Gastrocnemius medialis (tissue), 4 donors: ENCODE measurements at regions not wholly inside any gene's neighbourhood (a gene's known extent, or its start where the extent isn't known, plus 50 kb on each side); places are given as distances from the start of the nearest gene placed in this dataset.

ENCODE experiments used
- ATAC-seq, 2 donors: fragments of 150-250 bp; one replicate each; pipeline ENCODE4 v1.9.1; 2016
- DNase-seq, 2 donors: peaks; one replicate each; pipeline ENCODE4 v3.0.0-alpha.2; 2019
- H3K27ac ChIP-seq, 4 donors: fragments of 200-600 bp; sonication (generic); 1 replicate in 1 of 4; 2 replicates in 3 of 4; pipeline ENCODE4 v1.5.1; 2016 to 2018; ENCODE audit warnings: mild to moderate bottlenecking in 2 of 4, moderate library complexity in 1 of 4
- H3K27me3 ChIP-seq, 3 donors: fragments of 200-600 bp; sonication (generic) in 2 of 3; 1 replicate in 1 of 3; 2 replicates in 2 of 3; pipeline versions ENCODE4 v1.5.1 to v1.6.0; 2016 to 2019; ENCODE audit warnings: mild to moderate bottlenecking in 1 of 3, moderate library complexity in 1 of 3
- H3K36me3 ChIP-seq, 2 donors: fragments of 200-600 bp; sonication (generic) in 1 of 2; one replicate each; pipeline ENCODE4 v1.5.1; 2017 to 2018
- H3K4me1 ChIP-seq, 2 donors: fragments of 200-600 bp; sonication (generic) in 1 of 2; one replicate each; pipeline ENCODE4 v1.5.1; 2016 to 2017; ENCODE audit warnings: mild to moderate bottlenecking in 2 of 2
- H3K4me3 ChIP-seq, 4 donors: fragments of 200-600 bp; sonication (generic) in 3 of 4; 1 replicate in 1 of 4; 2 replicates in 3 of 4; pipeline ENCODE4 v1.5.1; 2016 to 2019; ENCODE audit warnings: mild to moderate bottlenecking in 2 of 4
- H3K9me3 ChIP-seq, 3 donors: fragments of 200-600 bp; sonication (generic) in 2 of 3; 1 replicate in 1 of 3; 2 replicates in 2 of 3; pipeline ENCODE4 v1.5.1; 2016 to 2019
- CTCF ChIP-seq, 5 experiments: fragments of 450-650 bp in 3 of 5; fragments of 200-600 bp in 2 of 5; sonication (generic) in 2 of 5; IDR thresholded peaks in 4 of 5; conservative IDR thresholded peaks in 1 of 5; 1 replicate in 4 of 5; 2 replicates in 1 of 5; pipeline ENCODE4 v1.5.1; 2016 to 2019; ENCODE audit warnings: antibody characterized with exemption in 5 of 5, mild to moderate bottlenecking in 3 of 5, moderate library complexity in 3 of 5
- POLR2A ChIP-seq, 2 donors: fragments of 450-650 bp; IDR thresholded peaks; one replicate each; pipeline ENCODE4 v1.6.1; 2017; ENCODE audit warnings: antibody characterized with exemption in 2 of 2, mild to moderate bottlenecking in 2 of 2, moderate library complexity in 2 of 2
- in situ Hi-C, 4 donors: fragments of 200-750 bp; cut with MboI; loops; one replicate each; pipeline versions ENCODE4 v1.15.0 to v1.8.0; 2017; ENCODE audit warnings: low sequenced_read_pairs in 4 of 4
- intact Hi-C: fragments of 100-400 bp; cut with DNase I; formaldehyde crosslinking; loops from one replicate; pipeline ENCODE4 v1.15.1; 2023; ENCODE audit warnings: low total_unique reads

GRCh38 chr20:59499863-59500262, 104.5 kb upstream of the PHACTR3 start:
- in situ Hi-C loops: no loop called here
- intact Hi-C loops: loop anchor here (5.0 kb wide), 1 partner anchor 633 kb away; no protein-coding TSS in a partner anchor
- Histone ChIP-seq H3K27ac (no peak overlapping the region), H3K36me3 (no peaks in the 10 kb centered on the region), H3K9me3 (no peaks in the 10 kb centered on the region), H3K27me3 (peaks cover 0 to 10% (median 0%) of the 10 kb centered on the region in 3 donors), H3K4me3 (no peak overlapping the region), H3K4me1 (no peaks in the 10 kb centered on the region)
- TF ChIP-seq POLR2A (IDR thresholded peaks at IDR 0.05): no peak
- no peak for TF ChIP-seq CTCF (IDR thresholded peaks at IDR 0.05 in 4 of 5, conservative IDR thresholded peaks at IDR 0.05 in 1 of 5)
- no peak for ATAC-seq
- no peak for DNase-seq

- DNase-seq (no peak), ATAC-seq (no peak)
- peaks cover 0 to 6% (median 1%) of the 10 kb centered on the region in 3 donors for H3K27me3 ChIP-seq
- intact Hi-C loops: no loop called here
- no peak overlapping the region for H3K27ac ChIP-seq
- no peaks in the 10 kb centered on the region for H3K36me3 ChIP-seq
- H3K4me1 ChIP-seq: no peaks in the 10 kb centered on the region
- no peak for TF ChIP-seq CTCF (IDR thresholded peaks at IDR 0.05 in 4 of 5, conservative IDR thresholded peaks at IDR 0.05 in 1 of 5)
- TF ChIP-seq POLR2A (IDR thresholded peaks at IDR 0.05): no peak
- in situ Hi-C loops: no loop called here
- no peaks in the 10 kb centered on the region for H3K9me3 ChIP-seq
- H3K4me3 ChIP-seq: no peak overlapping the region
These were observed 95.6 kb upstream of the PHACTR3 start for GRCh38 chr20:59508729-59509128.

GRCh38 chr20:59512651-59513050, 91.7 kb upstream of the PHACTR3 start:
- Histone ChIP-seq H3K27ac (no peak overlapping the region), H3K36me3 (no peaks in the 10 kb centered on the region), H3K9me3 (no peaks in the 10 kb centered on the region), H3K27me3 (peaks cover 8 to 16% (median 12%) of the 10 kb centered on the region in 3 donors), H3K4me3 (no peak overlapping the region), H3K4me1 (no peaks in the 10 kb centered on the region)
- DNase-seq (no peak), ATAC-seq (no peak)
- intact Hi-C loops (no loop called here), in situ Hi-C loops (no loop called here)
- TF ChIP-seq CTCF (IDR thresholded peaks at IDR 0.05 in 4 of 5, conservative IDR thresholded peaks at IDR 0.05 in 1 of 5): no peak
- TF ChIP-seq POLR2A (IDR thresholded peaks at IDR 0.05): no peak

- Histone ChIP-seq H3K27me3 (peaks cover 8 to 16% (median 12%) of the 10 kb centered on the region in 3 donors), H3K4me3 (no peak overlapping the region), H3K36me3 (no peaks in the 10 kb centered on the region), H3K9me3 (no peaks in the 10 kb centered on the region), H3K4me1 (no peaks in the 10 kb centered on the region), H3K27ac (no peak overlapping the region)
- TF ChIP-seq CTCF (IDR thresholded peaks at IDR 0.05 in 4 of 5, conservative IDR thresholded peaks at IDR 0.05 in 1 of 5): no peak
- no peak for TF ChIP-seq POLR2A (IDR thresholded peaks at IDR 0.05)
- intact Hi-C loops: no loop called here
- DNase-seq (no peak), ATAC-seq (no peak)
- in situ Hi-C loops: no loop called here
These were observed 89.8 kb upstream of the PHACTR3 start for GRCh38 chr20:59514554-59514953.
